ENCODE measurements at regions not wholly inside any gene's neighbourhood (a gene's known extent, or its start where the extent isn't known, plus 50 kb on each side); places are given as distances from the start of the nearest gene placed in this dataset.
A peak's percentile ranks its signal among the peaks of the same experiment; 100 is the strongest.
"Not testable (repeated sequence)": the region's sequence is repeated elsewhere in the genome, so short reads cannot be mapped to it uniquely, and the experiment has no call there.

GRCh38 chr2:91742973-91743490 lies 3051.6 kb downstream of the RPIA start:
- H3K9me3 ChIP-seq (ENCODE audit: control insufficient read depth, insufficient read depth, low read length); DNase-seq (ENCODE audit: low read depth in 4 of 6, low spot score in 6 of 6); H3K4me1 ChIP-seq (ENCODE audit: control insufficient read depth, insufficient read depth, low read length); H3K27ac ChIP-seq (ENCODE audit: low read depth, low read length); H3K27me3 ChIP-seq (ENCODE audit: control insufficient read depth, insufficient read depth, low read length); H3K36me3 ChIP-seq (ENCODE audit: control insufficient read depth, insufficient read depth, low read length); H3K4me3 ChIP-seq (ENCODE audit: low read depth, low read length): not testable (repeated sequence)
- WGBS (ENCODE audit: insufficient coverage): 72% methylated on average over 8 of the region's 8 CpGs

- not testable (repeated sequence) for H3K4me1 ChIP-seq (ENCODE audit: control insufficient read depth, insufficient read depth, low read length); DNase-seq (ENCODE audit: low read depth in 4 of 6, low spot score in 6 of 6); H3K36me3 ChIP-seq (ENCODE audit: control insufficient read depth, insufficient read depth, low read length); H3K9me3 ChIP-seq (ENCODE audit: control insufficient read depth, insufficient read depth, low read length); H3K27me3 ChIP-seq (ENCODE audit: control insufficient read depth, insufficient read depth, low read length); H3K4me3 ChIP-seq (ENCODE audit: low read depth, low read length); H3K27ac ChIP-seq (ENCODE audit: low read depth, low read length)
- WGBS (ENCODE audit: insufficient coverage): no CpG with 5 or more reads among the region's 1 CpG
Measured at GRCh38 chr2:91743910-91744309, 3052.4 kb downstream of the RPIA start.

- not testable (repeated sequence) for DNase-seq (ENCODE audit: low read depth in 4 of 6, low spot score in 6 of 6); H3K4me1 ChIP-seq (ENCODE audit: control insufficient read depth, insufficient read depth, low read length); H3K27me3 ChIP-seq (ENCODE audit: control insufficient read depth, insufficient read depth, low read length); H3K4me3 ChIP-seq (ENCODE audit: low read depth, low read length); H3K27ac ChIP-seq (ENCODE audit: low read depth, low read length); H3K36me3 ChIP-seq (ENCODE audit: control insufficient read depth, insufficient read depth, low read length); H3K9me3 ChIP-seq (ENCODE audit: control insufficient read depth, insufficient read depth, low read length)
- WGBS (ENCODE audit: insufficient coverage): 57% methylated on average over 7 of the region's 16 CpGs
Measured at GRCh38 chr2:91744700-91745141, 3053.2 kb downstream of the RPIA start.

GRCh38 chr2:91748902-91749301 lies 3057.4 kb downstream of the RPIA start:
- Histone ChIP-seq H3K27ac (ENCODE audit: low read depth, low read length) (no peak overlapping the region), H3K36me3 (ENCODE audit: control insufficient read depth, insufficient read depth, low read length) (no peaks in the 10 kb centered on the region), H3K4me3 (ENCODE audit: low read depth, low read length) (no peak overlapping the region), H3K27me3 (ENCODE audit: control insufficient read depth, insufficient read depth, low read length) (no peaks in the 10 kb centered on the region), H3K4me1 (ENCODE audit: control insufficient read depth, insufficient read depth, low read length) (no peaks in the 10 kb centered on the region), H3K9me3 (ENCODE audit: control insufficient read depth, insufficient read depth, low read length) (no peaks in the 10 kb centered on the region)
- no peak for DNase-seq (ENCODE audit: low read depth in 4 of 6, low spot score in 6 of 6)
- 12% methylated on average over 39 of the region's 52 CpGs for WGBS (ENCODE audit: insufficient coverage)

GRCh38 chr2:91749665-91750064 lies 3058.2 kb downstream of the RPIA start:
- not testable (repeated sequence) for DNase-seq (ENCODE audit: low read depth in 4 of 6, low spot score in 6 of 6); H3K4me3 ChIP-seq (ENCODE audit: low read depth, low read length); H3K36me3 ChIP-seq (ENCODE audit: control insufficient read depth, insufficient read depth, low read length); H3K27ac ChIP-seq (ENCODE audit: low read depth, low read length); H3K27me3 ChIP-seq (ENCODE audit: control insufficient read depth, insufficient read depth, low read length); H3K9me3 ChIP-seq (ENCODE audit: control insufficient read depth, insufficient read depth, low read length); H3K4me1 ChIP-seq (ENCODE audit: control insufficient read depth, insufficient read depth, low read length)
- no CpG with 5 or more reads among the region's 12 CpGs for WGBS (ENCODE audit: insufficient coverage)

- not testable (repeated sequence) for H3K36me3 ChIP-seq (ENCODE audit: control insufficient read depth, insufficient read depth, low read length); DNase-seq (ENCODE audit: low read depth in 4 of 6, low spot score in 6 of 6); H3K4me3 ChIP-seq (ENCODE audit: low read depth, low read length); H3K9me3 ChIP-seq (ENCODE audit: control insufficient read depth, insufficient read depth, low read length); H3K4me1 ChIP-seq (ENCODE audit: control insufficient read depth, insufficient read depth, low read length); H3K27me3 ChIP-seq (ENCODE audit: control insufficient read depth, insufficient read depth, low read length); H3K27ac ChIP-seq (ENCODE audit: low read depth, low read length)
- WGBS (ENCODE audit: insufficient coverage): no CpG with 5 or more reads among the region's 5 CpGs
Measured at GRCh38 chr2:91759361-91759941, 3068.0 kb downstream of the RPIA start.

GRCh38 chr2:91760672-91761071 lies 3069.2 kb downstream of the RPIA start:
- not testable (repeated sequence) for H3K27ac ChIP-seq (ENCODE audit: low read depth, low read length)

GRCh38 chr2:91762312-91762711 lies 3070.8 kb downstream of the RPIA start:
- not testable (repeated sequence) for H3K27me3 ChIP-seq (ENCODE audit: control insufficient read depth, insufficient read depth, low read length); H3K4me1 ChIP-seq (ENCODE audit: control insufficient read depth, insufficient read depth, low read length); H3K27ac ChIP-seq (ENCODE audit: low read depth, low read length); H3K4me3 ChIP-seq (ENCODE audit: low read depth, low read length); H3K9me3 ChIP-seq (ENCODE audit: control insufficient read depth, insufficient read depth, low read length); DNase-seq (ENCODE audit: low read depth in 4 of 6, low spot score in 6 of 6); H3K36me3 ChIP-seq (ENCODE audit: control insufficient read depth, insufficient read depth, low read length)
- WGBS (ENCODE audit: insufficient coverage): no CpG with 5 or more reads among the region's 6 CpGs

More at GRCh38 chr2:91760672-91761071, 3069.2 kb downstream of the RPIA start:
- H3K9me3 ChIP-seq (ENCODE audit: control insufficient read depth, insufficient read depth, low read length); H3K27me3 ChIP-seq (ENCODE audit: control insufficient read depth, insufficient read depth, low read length); H3K36me3 ChIP-seq (ENCODE audit: control insufficient read depth, insufficient read depth, low read length); H3K4me1 ChIP-seq (ENCODE audit: control insufficient read depth, insufficient read depth, low read length); DNase-seq (ENCODE audit: low read depth in 4 of 6, low spot score in 6 of 6); H3K4me3 ChIP-seq (ENCODE audit: low read depth, low read length): not testable (repeated sequence)
- WGBS (ENCODE audit: insufficient coverage): 71% methylated on average over 4 of the region's 5 CpGs

- 20% methylated on average over 1 of the region's 4 CpGs for WGBS (ENCODE audit: insufficient coverage)
- H3K27ac ChIP-seq (ENCODE audit: low read depth, low read length): not testable (repeated sequence)
Measured at GRCh38 chr2:91763710-91764109, 3072.2 kb downstream of the RPIA start.

GRCh38 chr2:91764581-91765002 lies 3073.1 kb downstream of the RPIA start:
- not testable (repeated sequence) for H3K9me3 ChIP-seq (ENCODE audit: control insufficient read depth, insufficient read depth, low read length); H3K4me3 ChIP-seq (ENCODE audit: low read depth, low read length); H3K36me3 ChIP-seq (ENCODE audit: control insufficient read depth, insufficient read depth, low read length); H3K27ac ChIP-seq (ENCODE audit: low read depth, low read length); H3K27me3 ChIP-seq (ENCODE audit: control insufficient read depth, insufficient read depth, low read length); H3K4me1 ChIP-seq (ENCODE audit: control insufficient read depth, insufficient read depth, low read length)
- DNase-seq (ENCODE audit: low read depth in 4 of 6, low spot score in 6 of 6): peak in 2 of 6 donors; percentile 14 to 68
- 36% methylated on average over 4 of the region's 5 CpGs for WGBS (ENCODE audit: insufficient coverage)

More at GRCh38 chr2:91763710-91764109, 3072.2 kb downstream of the RPIA start:
- H3K27me3 ChIP-seq (ENCODE audit: control insufficient read depth, insufficient read depth, low read length); H3K9me3 ChIP-seq (ENCODE audit: control insufficient read depth, insufficient read depth, low read length); DNase-seq (ENCODE audit: low read depth in 4 of 6, low spot score in 6 of 6); H3K4me1 ChIP-seq (ENCODE audit: control insufficient read depth, insufficient read depth, low read length); H3K4me3 ChIP-seq (ENCODE audit: low read depth, low read length); H3K36me3 ChIP-seq (ENCODE audit: control insufficient read depth, insufficient read depth, low read length): not testable (repeated sequence)
